ENCODE measurements at regions not wholly inside any gene's neighbourhood (a gene's known extent, or its start where the extent isn't known, plus 50 kb on each side); places are given as distances from the start of the nearest gene placed in this dataset.

- no peaks in the 10 kb centered on the region for H3K9me3 ChIP-seq
- no peaks in the 10 kb centered on the region for H3K9me2 ChIP-seq
- no peaks in the 10 kb centered on the region for H4K20me1 ChIP-seq (ENCODE audit: insufficient read depth)
- no peak overlapping the region for H3K27ac ChIP-seq (ENCODE audit: low read depth in 2 of 2, low read length in 1 of 2)
- H3K27me3 ChIP-seq (ENCODE audit: insufficient read depth): no peaks in the 10 kb centered on the region; the same call in none of the 2 replicates
- H3F3A ChIP-seq (replicated peaks; ENCODE audit: insufficient read depth): no peaks in the 10 kb centered on the region
- no peak overlapping the region for H3K4me3 ChIP-seq (ENCODE audit: low read depth in 2 of 2, low read length in 1 of 2)
- no peaks in the 10 kb centered on the region for H3K36me3 ChIP-seq (replicated peaks in 1 of 2; ENCODE audit: control insufficient read depth in 1 of 2, insufficient read depth in 2 of 2, low read length in 1 of 2)
- POLR2A ChIA-PET: no interaction called here
- no peaks in the 10 kb centered on the region; a peak in 1 of 4 replicates for H3K4me1 ChIP-seq (ENCODE audit: control insufficient read depth in 1 of 2, insufficient read depth in 2 of 2, low read depth in 1 of 2, low read length in 1 of 2)
- DNase-seq: no peak
- CTCF ChIA-PET: interaction anchor here (0.7 to 1.5 kb wide), 4 partner anchors 10 to 179 kb away, joined by 3 read pairs; no protein-coding TSS in a partner anchor
- no peak overlapping the region for H3K4me2 ChIP-seq
- TF ChIP-seq USF2 (IDR thresholded peaks at IDR 0.05; ENCODE audit: borderline replicate concordance, low read depth, low read length) (no peak), ZBTB33 (IDR thresholded peaks at IDR 0.05; ENCODE audit: borderline replicate concordance, low read depth) (no peak), ELF1 (IDR thresholded peaks at IDR 0.05) (no peak), REST (IDR thresholded peaks at IDR 0.05; ENCODE audit: low read depth, low read length) (no peak), RCOR1 (IDR thresholded peaks at IDR 0.05; ENCODE audit: low read length) (no peak), FOSL2 (IDR thresholded peaks at IDR 0.05; ENCODE audit: borderline replicate concordance, low read depth) (no peak), MXI1 (IDR thresholded peaks at IDR 0.05; ENCODE audit: low read depth, low read length) (no peak), YY1 (IDR thresholded peaks at IDR 0.05; ENCODE audit: low read depth) (no peak)
- 62% methylated on average over 10 of the region's 13 CpGs for WGBS (ENCODE audit: low lambda C conversion rate)
- H3K9ac ChIP-seq: no peak overlapping the region
- H2AFZ ChIP-seq (ENCODE audit: low read depth): no peak overlapping the region
- H3K79me2 ChIP-seq (ENCODE audit: insufficient read depth): no peaks in the 10 kb centered on the region
These were observed 85.8 kb upstream of the UBL3 start for GRCh38 chr13:29936051-29936813.

Measured in SK-N-SH (cell line).